Glutamatergic neuron (in vitro differentiated cells): ENCODE measurements at regions not wholly inside any gene's neighbourhood (a gene's known extent, or its start where the extent isn't known, plus 50 kb on each side); places are given as distances from the start of the nearest gene placed in this dataset.

Experiments
- DNase-seq: peaks from one replicate; pipeline ENCODE4 v3.0.0; 2022
- H3K27ac Mint-ChIP-seq: one replicate; pipeline ENCODE4 v1.8.0; 2020; ENCODE audit warnings: mild to moderate bottlenecking, mixed read lengths, inconsistent platforms; ENCODE audit not compliant: unreplicated experiment
- H3K27me3 Mint-ChIP-seq: one replicate; pipeline ENCODE4 v1.8.0; 2020; ENCODE audit warnings: mild to moderate bottlenecking, moderate library complexity, mixed read lengths, inconsistent platforms; ENCODE audit not compliant: unreplicated experiment
- H3K36me3 Mint-ChIP-seq: one replicate; pipeline ENCODE4 v1.8.0; 2020; ENCODE audit warnings: mild to moderate bottlenecking, mixed read lengths, inconsistent platforms; ENCODE audit not compliant: unreplicated experiment
- H3K4me1 Mint-ChIP-seq: one replicate; pipeline ENCODE4 v1.8.0; 2020; ENCODE audit warnings: mild to moderate bottlenecking, low read depth, mixed read lengths, inconsistent platforms; ENCODE audit not compliant: unreplicated experiment
- H3K4me3 Mint-ChIP-seq: one replicate; pipeline ENCODE4 v1.8.0; 2020; ENCODE audit warnings: mild to moderate bottlenecking, mixed read lengths, inconsistent platforms; ENCODE audit not compliant: unreplicated experiment
- H3K9me3 Mint-ChIP-seq: one replicate; pipeline ENCODE4 v1.8.0; 2020; ENCODE audit warnings: mild to moderate bottlenecking, moderate library complexity, mixed read lengths, inconsistent platforms; ENCODE audit not compliant: unreplicated experiment
- CTCF ChIP-seq: fragments of 200-600 bp; sonication (generic); IDR thresholded peaks from one replicate; pipeline ENCODE4 v1.5.0; 2021; ENCODE audit not compliant: partially characterized antibody, unreplicated experiment

- Mint-ChIP-seq H3K36me3 (peaks cover 4% of the 10 kb centered on the region), H3K4me1 (no peaks in the 10 kb centered on the region), H3K4me3 (no peak overlapping the region), H3K27me3 (peaks cover 11% of the 10 kb centered on the region), H3K9me3 (no peaks in the 10 kb centered on the region), H3K27ac (no peak overlapping the region)
- no peak for DNase-seq
- TF ChIP-seq CTCF, result no peak
Measured at GRCh38 chr22:22423681-22424080, 84.9 kb downstream of the ZNF280B start.

- H3K27ac Mint-ChIP-seq, result no peak overlapping the region
- no peak overlapping the region for H3K4me3 Mint-ChIP-seq
- no peaks in the 10 kb centered on the region for H3K9me3 Mint-ChIP-seq
- H3K36me3 Mint-ChIP-seq, result peaks cover 9% of the 10 kb centered on the region
- no peak for TF ChIP-seq CTCF
- DNase-seq, result no peak
- no peaks in the 10 kb centered on the region for H3K4me1 Mint-ChIP-seq
- peaks cover 9% of the 10 kb centered on the region for H3K27me3 Mint-ChIP-seq
Measured at GRCh38 chr22:22424210-22424800, 84.2 kb downstream of the ZNF280B start.

- Mint-ChIP-seq H3K4me1 (no peaks in the 10 kb centered on the region), H3K27me3 (peaks cover 13% of the 10 kb centered on the region), H3K4me3 (no peak overlapping the region), H3K36me3 (peaks cover 10% of the 10 kb centered on the region), H3K27ac (no peak overlapping the region), H3K9me3 (no peaks in the 10 kb centered on the region)
- no peak for DNase-seq
- TF ChIP-seq CTCF, result no peak
Measured at GRCh38 chr22:22424956-22425355, 83.6 kb downstream of the ZNF280B start.

DNA sequence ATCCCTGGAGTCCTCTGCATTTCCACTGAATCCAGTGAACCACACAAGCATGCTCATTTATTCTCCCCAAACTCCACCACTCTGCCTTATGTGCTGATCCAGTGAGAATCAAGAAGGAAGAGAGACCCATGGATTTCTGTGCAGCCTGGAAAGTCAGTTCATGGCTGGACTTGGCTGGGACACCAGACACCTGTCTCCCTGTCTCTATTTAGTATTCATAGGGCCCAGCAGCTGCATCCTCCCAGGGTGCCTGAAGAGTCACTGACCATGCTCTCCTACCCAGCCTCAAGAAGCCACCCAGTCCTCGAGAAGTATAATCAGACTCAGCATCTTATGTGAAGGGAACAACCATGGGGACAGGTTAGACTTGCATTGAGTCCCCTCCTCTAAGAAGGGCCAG, 83.2 kb downstream of the ZNF280B start:
- no peak for TF ChIP-seq CTCF
- DNase-seq, result no peak
- no peaks in the 10 kb centered on the region for H3K4me1 Mint-ChIP-seq
- H3K4me3 Mint-ChIP-seq, result no peak overlapping the region
- H3K27me3 Mint-ChIP-seq, result peaks cover 10% of the 10 kb centered on the region
- peaks cover 10% of the 10 kb centered on the region for H3K36me3 Mint-ChIP-seq
- no peak overlapping the region for H3K27ac Mint-ChIP-seq
- no peaks in the 10 kb centered on the region for H3K9me3 Mint-ChIP-seq

DNA sequence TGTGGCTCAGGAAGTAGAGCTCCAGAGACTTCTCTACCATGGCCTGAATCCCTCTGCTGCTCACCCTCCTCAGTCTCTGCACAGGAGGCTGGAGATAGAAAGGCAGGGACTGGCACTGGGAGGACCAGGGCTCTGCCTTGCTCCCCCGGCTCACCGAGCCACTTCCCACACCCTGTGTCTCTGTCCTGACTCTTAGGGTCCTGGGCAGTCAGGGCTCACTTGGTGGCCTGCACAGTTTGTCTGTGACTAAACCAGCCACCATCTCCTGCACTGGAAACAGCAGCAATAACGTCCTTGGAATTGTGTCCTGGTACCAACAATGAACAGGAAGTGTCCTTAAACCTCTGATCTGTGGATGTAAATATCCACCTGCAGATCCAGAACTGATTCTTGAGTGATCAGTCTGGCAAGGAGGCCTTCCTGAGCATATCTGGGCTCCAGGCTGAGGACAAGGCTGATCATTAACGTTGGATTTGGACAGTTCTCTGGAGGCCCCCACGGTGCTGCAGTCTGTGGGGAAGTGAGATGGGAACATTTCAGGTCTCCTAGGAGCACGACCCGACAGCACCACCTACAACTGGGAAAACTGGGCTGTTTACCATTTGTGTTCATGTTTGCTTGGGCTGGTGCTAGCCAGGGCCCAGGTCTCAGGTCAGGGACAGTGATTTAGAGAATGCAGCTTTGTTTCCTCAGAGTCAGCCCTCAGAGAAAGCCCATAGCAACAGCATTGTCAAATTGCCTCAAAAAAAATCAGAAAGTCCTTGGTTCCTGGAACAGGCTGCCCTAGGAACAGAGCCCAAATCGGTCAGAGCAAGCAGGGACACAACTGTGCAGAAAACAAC, 82.5 kb downstream of the ZNF280B start:
- no peaks in the 10 kb centered on the region for H3K9me3 Mint-ChIP-seq
- H3K27ac Mint-ChIP-seq, result no peak overlapping the region
- no peak for DNase-seq
- no peaks in the 10 kb centered on the region for H3K4me1 Mint-ChIP-seq
- peaks cover 10% of the 10 kb centered on the region for H3K36me3 Mint-ChIP-seq
- TF ChIP-seq CTCF, result no peak
- H3K4me3 Mint-ChIP-seq, result no peak overlapping the region
- H3K27me3 Mint-ChIP-seq, result peaks cover 12% of the 10 kb centered on the region
